OCI-LY1 (cell line): ENCODE measurements at regions not wholly inside any gene's neighbourhood (a gene's known extent, or its start where the extent isn't known, plus 50 kb on each side); places are given as distances from the start of the nearest gene placed in this dataset.

Experiments used
- H2AFZ ChIP-seq: fragments of 200-600 bp; sonication (generic), shearing (Covaris generic); 2 replicates; pipeline ENCODE4 v1.6.0; 2014; ENCODE audit warnings: antibody characterized with exemption, mild to moderate bottlenecking, low read length
- H3F3A ChIP-seq: fragments of 200-600 bp; sonication (generic), shearing (Covaris generic); 2 replicates; pipeline ENCODE4 v1.6.0; 2014; ENCODE audit warnings: mild to moderate bottlenecking, antibody characterized with exemption, low read length, moderate library complexity; ENCODE audit not compliant: insufficient read depth
- H3K27ac ChIP-seq: fragments of 200-600 bp; sonication (generic); 2 replicates; pipeline ENCODE4 v1.5.1; 2014; ENCODE audit warnings: low read length, mixed run types, mild to moderate bottlenecking, low read depth; ENCODE audit not compliant: poor library complexity, severe bottlenecking
- H3K27me3 ChIP-seq: fragments of 200-600 bp; sonication (generic); 2 replicates; pipeline ENCODE4 v1.6.0; 2014; ENCODE audit warnings: antibody characterized with exemption, mild to moderate bottlenecking, low read length, moderate library complexity; ENCODE audit not compliant: insufficient read depth
- H3K36me3 ChIP-seq: fragments of 200-600 bp; sonication (generic); 2 replicates; pipeline ENCODE4 v1.6.1; 2014; ENCODE audit warnings: mild to moderate bottlenecking, antibody characterized with exemption, low read length, moderate library complexity, mixed read lengths; ENCODE audit not compliant: insufficient read depth
- H3K4me1 ChIP-seq: fragments of 200-600 bp; sonication (generic); 2 replicates; pipeline ENCODE4 v1.5.1; 2014; ENCODE audit warnings: mild to moderate bottlenecking, low read length, moderate library complexity; ENCODE audit not compliant: insufficient read depth, severe bottlenecking
- H3K4me2 ChIP-seq: fragments of 200-600 bp; sonication (generic), shearing (Covaris generic); 2 replicates; pipeline ENCODE4 v1.6.1; 2014; ENCODE audit warnings: low read length
- H3K4me3 ChIP-seq: fragments of 200-600 bp; sonication (generic); 2 replicates; pipeline ENCODE4 v1.5.1; 2014; ENCODE audit warnings: low read length, low read depth, mild to moderate bottlenecking, mixed read lengths; ENCODE audit not compliant: poor library complexity, severe bottlenecking
- H3K79me2 ChIP-seq: fragments of 200-600 bp; shearing (Covaris generic); 2 replicates; pipeline ENCODE4 v1.6.1; 2016; ENCODE audit warnings: mixed run types, low read length, mixed read lengths; ENCODE audit not compliant: insufficient read depth
- H3K9ac ChIP-seq: fragments of 200-600 bp; sonication (generic), shearing (Covaris generic); 2 replicates; pipeline ENCODE4 v1.6.1; 2014; ENCODE audit warnings: mild to moderate bottlenecking, low read length, mixed read lengths
- H3K9me2 ChIP-seq: fragments of 200-600 bp; sonication (generic), shearing (Covaris generic); 2 replicates; pipeline ENCODE4 v1.6.1; 2014; ENCODE audit warnings: low read depth, mild to moderate bottlenecking, low read length, mixed read lengths
- H3K9me3 ChIP-seq: fragments of 200-600 bp; shearing (Covaris generic); 2 replicates; pipeline ENCODE4 v1.6.1; 2014; ENCODE audit warnings: low read length, mixed read lengths
- H4K20me1 ChIP-seq: fragments of 200-600 bp; sonication (generic), shearing (Covaris generic); 2 replicates; pipeline ENCODE4 v1.6.0; 2016; ENCODE audit warnings: mild to moderate bottlenecking, low read length; ENCODE audit not compliant: insufficient read depth
- EZH2 ChIP-seq: fragments of 200-600 bp; sonication (generic), shearing (Covaris generic); IDR thresholded peaks from 2 replicates; pipeline ENCODE4 v1.8.0; 2017; ENCODE audit warnings: borderline replicate concordance, mixed run types, mild to moderate bottlenecking, antibody characterized with exemption, low read length, moderate library complexity, mixed read lengths
- TF ChIP-seq, protein P1 (sequence below): fragments of 200-600 bp; sonication (generic), shearing (Covaris generic); IDR thresholded peaks from 2 replicates; pipeline ENCODE4 v1.5.1; 2017; ENCODE audit warnings: mild to moderate bottlenecking, antibody characterized with exemption, low read length, moderate library complexity, mixed read lengths

DNA sequence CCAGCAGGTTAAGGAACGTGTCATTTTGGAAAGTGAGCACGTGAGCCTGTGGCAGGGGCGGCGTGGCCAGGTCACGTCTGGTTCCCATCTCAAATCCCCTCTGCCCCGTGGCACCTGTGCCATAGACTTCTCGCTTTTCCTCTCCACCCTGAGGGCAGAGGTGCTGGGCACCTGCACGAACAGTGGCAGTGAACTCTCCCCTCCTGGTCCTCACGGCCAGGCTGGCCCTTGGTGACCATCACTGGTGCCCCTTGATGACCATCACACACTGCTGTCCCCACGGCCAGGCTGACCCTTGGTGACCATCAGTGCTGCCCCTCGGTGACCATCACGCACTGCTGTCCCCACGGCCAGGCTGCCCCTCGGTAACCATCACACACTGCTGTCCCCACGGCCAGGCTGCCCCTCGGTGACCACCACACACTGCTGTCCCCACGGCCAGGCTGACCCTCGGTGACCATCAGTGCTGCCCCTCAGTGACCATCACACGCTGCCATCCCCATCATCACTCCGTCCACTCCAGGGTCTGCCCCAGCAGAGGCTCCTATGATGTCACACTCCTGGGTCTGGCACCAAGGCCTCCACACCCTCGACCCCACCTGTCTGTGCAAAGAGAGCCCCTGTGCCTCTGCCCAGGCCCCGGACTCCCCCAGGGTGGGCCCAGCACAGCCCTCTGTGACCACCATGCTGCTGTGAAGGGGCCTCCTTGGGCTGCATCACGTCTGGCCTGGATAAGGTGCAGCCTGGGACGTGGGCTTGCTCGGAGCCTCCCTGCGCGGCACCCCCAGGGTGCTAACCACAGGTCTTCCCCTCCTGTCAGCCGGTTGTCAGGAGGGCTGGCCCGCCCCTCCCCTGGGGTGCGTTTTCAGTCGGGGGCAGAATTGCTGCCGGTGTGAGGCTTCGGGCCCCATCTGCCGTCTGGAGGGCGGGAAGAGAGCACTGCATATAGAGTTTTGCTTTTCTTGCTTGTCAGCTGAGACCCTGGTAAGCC is 738.6 kb downstream of the BRD1 start:
- no peaks in the 10 kb centered on the region for H3K9me3 ChIP-seq
- TF ChIP-seq EZH2 = no peak
- TF ChIP-seq, protein P1, sequence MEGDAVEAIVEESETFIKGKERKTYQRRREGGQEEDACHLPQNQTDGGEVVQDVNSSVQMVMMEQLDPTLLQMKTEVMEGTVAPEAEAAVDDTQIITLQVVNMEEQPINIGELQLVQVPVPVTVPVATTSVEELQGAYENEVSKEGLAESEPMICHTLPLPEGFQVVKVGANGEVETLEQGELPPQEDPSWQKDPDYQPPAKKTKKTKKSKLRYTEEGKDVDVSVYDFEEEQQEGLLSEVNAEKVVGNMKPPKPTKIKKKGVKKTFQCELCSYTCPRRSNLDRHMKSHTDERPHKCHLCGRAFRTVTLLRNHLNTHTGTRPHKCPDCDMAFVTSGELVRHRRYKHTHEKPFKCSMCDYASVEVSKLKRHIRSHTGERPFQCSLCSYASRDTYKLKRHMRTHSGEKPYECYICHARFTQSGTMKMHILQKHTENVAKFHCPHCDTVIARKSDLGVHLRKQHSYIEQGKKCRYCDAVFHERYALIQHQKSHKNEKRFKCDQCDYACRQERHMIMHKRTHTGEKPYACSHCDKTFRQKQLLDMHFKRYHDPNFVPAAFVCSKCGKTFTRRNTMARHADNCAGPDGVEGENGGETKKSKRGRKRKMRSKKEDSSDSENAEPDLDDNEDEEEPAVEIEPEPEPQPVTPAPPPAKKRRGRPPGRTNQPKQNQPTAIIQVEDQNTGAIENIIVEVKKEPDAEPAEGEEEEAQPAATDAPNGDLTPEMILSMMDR = no peak
- H3F3A ChIP-seq = no peaks in the 10 kb centered on the region
- H3K27ac ChIP-seq = no peak overlapping the region
- H3K9ac ChIP-seq = no peak overlapping the region
- H4K20me1 ChIP-seq = no peaks in the 10 kb centered on the region
- no peaks in the 10 kb centered on the region for H3K9me2 ChIP-seq
- no peaks in the 10 kb centered on the region for H3K79me2 ChIP-seq
- no peaks in the 10 kb centered on the region for H3K4me1 ChIP-seq
- no peak overlapping the region for H3K4me3 ChIP-seq
- H3K4me2 ChIP-seq = no peak overlapping the region
- H3K36me3 ChIP-seq = no peaks in the 10 kb centered on the region
- H2AFZ ChIP-seq = no peak overlapping the region
- H3K27me3 ChIP-seq = 0 out of 2 replicates have a peak, but pooled peaks cover 4% of the 10 kb centered on the region

DNA sequence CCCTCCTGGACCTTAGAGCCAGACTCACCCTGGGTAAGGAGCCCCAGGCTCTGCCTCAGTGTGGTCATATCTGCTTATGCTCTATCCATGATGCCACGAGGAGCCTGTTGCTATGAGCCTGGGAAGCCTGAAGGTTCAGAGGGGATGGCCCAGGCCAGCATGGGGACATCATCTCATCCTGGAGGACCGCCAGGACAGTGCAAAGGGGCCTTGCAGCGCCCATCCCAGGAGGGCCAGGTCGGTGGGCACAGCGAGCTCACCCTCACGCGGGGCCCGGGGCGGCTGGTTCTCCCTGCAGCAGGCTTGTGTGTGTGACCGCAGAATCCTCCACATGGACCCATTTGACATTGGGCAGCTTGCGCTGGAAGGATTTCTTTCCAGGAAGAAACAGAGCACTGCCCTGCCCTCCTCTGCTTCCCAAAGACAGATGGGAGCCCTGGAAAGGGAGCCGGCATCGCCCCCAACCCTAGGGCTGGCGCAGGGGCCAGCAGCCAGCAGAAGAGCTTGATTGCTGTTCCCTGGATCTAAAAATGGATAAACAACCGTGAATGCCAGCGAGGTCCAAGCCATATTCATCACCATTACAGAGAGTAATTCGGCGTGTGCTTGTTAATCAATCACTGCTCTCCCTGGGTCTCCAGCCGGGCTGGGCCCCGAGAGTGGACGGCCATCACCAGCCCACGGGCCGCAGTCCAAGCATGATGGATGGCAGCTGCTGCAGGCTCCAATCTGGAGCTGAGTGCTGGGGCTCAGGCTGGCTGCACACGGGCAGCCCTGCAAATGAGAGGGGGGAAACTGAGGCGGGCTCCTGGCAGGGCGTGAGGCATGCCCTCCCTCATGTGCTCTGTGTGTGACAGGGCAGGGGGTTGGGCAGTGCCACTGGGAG is 739.7 kb downstream of the BRD1 start:
- H3K4me3 ChIP-seq = no peak overlapping the region
- H3K27me3 ChIP-seq = 0 out of 2 replicates have a peak, but pooled peaks cover 4% of the 10 kb centered on the region
- H3K4me2 ChIP-seq = no peak overlapping the region
- no peaks in the 10 kb centered on the region for H3K4me1 ChIP-seq
- no peak overlapping the region for H3K27ac ChIP-seq
- no peak overlapping the region for H2AFZ ChIP-seq
- no peaks in the 10 kb centered on the region for H3K36me3 ChIP-seq
- TF ChIP-seq, protein P1 = no peak
- TF ChIP-seq EZH2 = no peak
- no peaks in the 10 kb centered on the region for H4K20me1 ChIP-seq
- H3F3A ChIP-seq = no peaks in the 10 kb centered on the region
- no peaks in the 10 kb centered on the region for H3K9me2 ChIP-seq
- no peak overlapping the region for H3K9ac ChIP-seq
- H3K9me3 ChIP-seq = no peaks in the 10 kb centered on the region
- no peaks in the 10 kb centered on the region for H3K79me2 ChIP-seq

DNA sequence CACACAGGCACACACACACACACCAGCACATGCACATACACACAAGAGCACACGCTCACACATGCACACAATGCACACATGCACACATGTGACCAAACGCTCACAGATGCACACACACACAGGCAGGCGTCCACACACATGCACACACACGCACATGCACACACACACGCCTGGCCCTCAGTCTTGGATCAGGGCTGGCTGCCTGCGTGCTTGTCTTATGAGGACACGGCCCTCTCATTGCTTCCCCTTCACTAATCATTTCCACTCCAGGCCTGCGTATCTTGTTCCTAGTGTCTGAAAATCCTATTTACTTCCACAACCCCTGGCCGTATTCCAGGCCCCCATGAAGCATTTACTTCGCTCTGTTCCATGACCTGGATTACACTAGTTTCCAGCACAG is 740.5 kb downstream of the BRD1 start:
- Histone ChIP-seq H3K4me3 (no peak overlapping the region), H3K4me2 (no peak overlapping the region), H3K27ac (no peak overlapping the region), H3K9me2 (no peaks in the 10 kb centered on the region), H3K27me3 (0 out of 2 replicates have a peak, but pooled peaks cover 4% of the 10 kb centered on the region), H4K20me1 (no peaks in the 10 kb centered on the region), H3K9me3 (no peaks in the 10 kb centered on the region), H3K9ac (no peak overlapping the region), H3K4me1 (no peaks in the 10 kb centered on the region), H3K79me2 (no peaks in the 10 kb centered on the region), H3F3A (no peaks in the 10 kb centered on the region), H2AFZ (no peak overlapping the region), H3K36me3 (no peaks in the 10 kb centered on the region)
- TF ChIP-seq EZH2 = no peak
- TF ChIP-seq, protein P1 = no peak
